Thoracic aorta (tissue), 2 donors: ENCODE measurements at regions not wholly inside any gene's neighbourhood (a gene's known extent, or its start where the extent isn't known, plus 50 kb on each side); places are given as distances from the start of the nearest gene placed in this dataset.

Source experiments
- ATAC-seq: fragments of 150-250 bp; one replicate; pipeline ENCODE4 v1.8.0; 2017; ENCODE audit warnings: low read depth; ENCODE audit not compliant: insufficient number of reproducible peaks, low FRiP score
- DNase-seq: peaks from one replicate; pipeline ENCODE4 v3.0.0-alpha.2; 2020; ENCODE audit warnings: low spot score
- H3K27ac ChIP-seq, 2 donors: fragments of 200-600 bp; sonication (generic); 1 replicate in 1 of 2; 2 replicates in 1 of 2; pipeline ENCODE4 v1.5.1; 2016; ENCODE audit warnings: mild to moderate bottlenecking in 2 of 2, moderate library complexity in 2 of 2
- H3K27me3 ChIP-seq: fragments of 200-600 bp; sonication (generic); replicated peaks from 2 replicates; pipeline ENCODE4 v1.6.0; 2016; ENCODE audit warnings: mild to moderate bottlenecking; ENCODE audit not compliant: insufficient read depth
- H3K36me3 ChIP-seq: fragments of 200-600 bp; sonication (generic); one replicate; pipeline ENCODE4 v1.5.1; 2016
- H3K4me1 ChIP-seq, 2 donors: fragments of 200-600 bp; sonication (generic); 1 replicate in 1 of 2; 2 replicates in 1 of 2; pipeline versions ENCODE4 v1.5.1 to v1.6.0; 2016; ENCODE audit warnings: low read depth in 2 of 2, mild to moderate bottlenecking in 1 of 2; ENCODE audit not compliant: control insufficient read depth in 1 of 2
- H3K4me3 ChIP-seq: fragments of 200-600 bp; sonication (generic); 2 replicates; pipeline ENCODE4 v1.5.1; 2016; ENCODE audit warnings: mild to moderate bottlenecking
- H3K9me3 ChIP-seq: fragments of 200-600 bp; sonication (generic); 2 replicates; pipeline ENCODE4 v1.5.1; 2016
- TF ChIP-seq, protein P1 (sequence below): fragments of 200-600 bp; sonication (generic); IDR thresholded peaks from one replicate; pipeline ENCODE4 v1.5.1; 2019; ENCODE audit warnings: antibody characterized with exemption

- Histone ChIP-seq H3K27ac (no peak overlapping the region), H3K27me3 (no peaks in the 10 kb centered on the region), H3K9me3 (no peaks in the 10 kb centered on the region), H3K4me3 (no peak overlapping the region), H3K4me1 (peaks cover 0 to 7% of the 10 kb centered on the region in 2 donors), H3K36me3 (no peaks in the 10 kb centered on the region)
- TF ChIP-seq, protein P1, sequence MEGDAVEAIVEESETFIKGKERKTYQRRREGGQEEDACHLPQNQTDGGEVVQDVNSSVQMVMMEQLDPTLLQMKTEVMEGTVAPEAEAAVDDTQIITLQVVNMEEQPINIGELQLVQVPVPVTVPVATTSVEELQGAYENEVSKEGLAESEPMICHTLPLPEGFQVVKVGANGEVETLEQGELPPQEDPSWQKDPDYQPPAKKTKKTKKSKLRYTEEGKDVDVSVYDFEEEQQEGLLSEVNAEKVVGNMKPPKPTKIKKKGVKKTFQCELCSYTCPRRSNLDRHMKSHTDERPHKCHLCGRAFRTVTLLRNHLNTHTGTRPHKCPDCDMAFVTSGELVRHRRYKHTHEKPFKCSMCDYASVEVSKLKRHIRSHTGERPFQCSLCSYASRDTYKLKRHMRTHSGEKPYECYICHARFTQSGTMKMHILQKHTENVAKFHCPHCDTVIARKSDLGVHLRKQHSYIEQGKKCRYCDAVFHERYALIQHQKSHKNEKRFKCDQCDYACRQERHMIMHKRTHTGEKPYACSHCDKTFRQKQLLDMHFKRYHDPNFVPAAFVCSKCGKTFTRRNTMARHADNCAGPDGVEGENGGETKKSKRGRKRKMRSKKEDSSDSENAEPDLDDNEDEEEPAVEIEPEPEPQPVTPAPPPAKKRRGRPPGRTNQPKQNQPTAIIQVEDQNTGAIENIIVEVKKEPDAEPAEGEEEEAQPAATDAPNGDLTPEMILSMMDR: no peak
- ATAC-seq: no peak
- DNase-seq: no peak
Measured at GRCh38 chr3:72536206-72536877, 311.9 kb downstream of the SHQ1 start.

GRCh38 chr3:72535772-72536171 lies 312.5 kb downstream of the SHQ1 start:
- peaks cover 0 to 7% of the 10 kb centered on the region in 2 donors for H3K4me1 ChIP-seq
- no peak overlapping the region for H3K27ac ChIP-seq
- TF ChIP-seq, protein P1: no peak
- ATAC-seq (no peak), DNase-seq (no peak)
- no peaks in the 10 kb centered on the region for H3K36me3 ChIP-seq
- H3K4me3 ChIP-seq: no peak overlapping the region
- H3K27me3 ChIP-seq: no peaks in the 10 kb centered on the region
- no peaks in the 10 kb centered on the region for H3K9me3 ChIP-seq

DNA sequence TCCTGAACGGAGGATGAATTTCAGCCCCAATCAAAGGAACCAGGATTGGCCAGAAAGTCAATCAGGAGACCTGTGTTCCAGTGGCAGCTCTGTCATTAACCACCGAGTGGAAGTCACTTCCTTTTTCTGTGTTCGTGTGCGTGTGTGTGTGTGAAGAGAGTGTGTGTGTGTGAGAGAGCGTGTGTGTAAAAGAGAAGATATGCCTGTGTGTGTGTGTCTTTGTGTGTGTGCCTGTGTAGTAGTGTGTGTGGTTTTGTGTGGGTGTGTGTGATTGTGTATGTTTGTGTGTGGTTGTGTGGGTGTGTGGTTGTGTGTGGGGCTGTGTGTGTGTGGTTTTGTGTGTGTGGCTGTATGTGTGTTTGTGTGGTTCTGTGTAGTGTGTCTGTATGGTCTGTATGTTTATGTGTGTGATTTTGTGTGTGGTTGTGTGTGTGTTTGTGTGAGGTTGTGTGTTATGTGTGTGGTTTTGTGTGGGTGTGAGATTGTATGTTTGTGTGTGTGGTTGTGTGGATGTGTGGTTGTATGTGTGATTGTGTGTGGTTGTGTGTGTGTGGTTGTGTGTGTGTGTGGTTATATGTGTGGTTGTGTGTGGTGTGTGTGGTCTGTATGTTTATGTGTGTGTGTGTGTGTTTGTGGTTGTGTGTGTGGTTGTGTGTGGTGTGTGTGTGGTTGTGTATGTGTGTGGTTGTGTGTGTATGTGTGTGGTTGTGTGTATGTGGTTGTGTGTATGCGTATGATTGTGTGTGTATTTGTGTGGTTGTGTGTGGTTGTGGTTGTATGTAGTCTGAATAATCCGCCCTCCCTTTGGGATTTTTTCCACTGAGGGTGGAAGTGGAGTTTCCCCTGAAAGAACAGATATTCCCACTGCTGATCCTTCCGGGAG lies 314.4 kb downstream of the SHQ1 start:
- H3K4me3 ChIP-seq: no peak overlapping the region
- H3K36me3 ChIP-seq: no peaks in the 10 kb centered on the region
- no peak for ATAC-seq
- H3K27ac ChIP-seq: no peak overlapping the region
- H3K27me3 ChIP-seq: no peaks in the 10 kb centered on the region
- no peaks in the 10 kb centered on the region for H3K9me3 ChIP-seq
- TF ChIP-seq, protein P1: no peak
- DNase-seq: no peak
- peaks cover 0 to 7% of the 10 kb centered on the region in 2 donors for H3K4me1 ChIP-seq

DNA sequence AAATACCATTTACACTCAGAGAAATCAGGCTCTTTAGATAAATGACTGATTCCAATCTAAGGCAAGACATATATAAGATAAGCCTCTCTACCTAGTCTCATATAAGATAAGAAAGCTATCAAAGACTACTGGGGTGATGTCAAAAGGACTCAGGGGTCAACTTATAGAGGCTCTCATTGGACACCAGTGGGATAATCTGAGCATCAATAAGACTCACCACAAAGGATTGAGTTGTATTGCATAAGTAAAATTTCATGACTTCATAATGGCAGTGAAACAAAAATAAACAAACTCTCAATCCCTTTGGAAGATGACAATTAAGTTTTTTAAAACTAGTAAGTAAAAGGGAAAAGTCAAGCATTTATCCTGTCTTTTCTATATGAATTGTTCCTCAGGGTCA lies 317.8 kb downstream of the SHQ1 start:
- Histone ChIP-seq H3K27me3 (no peaks in the 10 kb centered on the region), H3K4me1 (no peaks in the 10 kb centered on the region), H3K4me3 (no peak overlapping the region), H3K36me3 (no peaks in the 10 kb centered on the region), H3K9me3 (no peaks in the 10 kb centered on the region), H3K27ac (no peak overlapping the region)
- ATAC-seq: no peak
- DNase-seq: no peak
- TF ChIP-seq, protein P1: no peak

DNA sequence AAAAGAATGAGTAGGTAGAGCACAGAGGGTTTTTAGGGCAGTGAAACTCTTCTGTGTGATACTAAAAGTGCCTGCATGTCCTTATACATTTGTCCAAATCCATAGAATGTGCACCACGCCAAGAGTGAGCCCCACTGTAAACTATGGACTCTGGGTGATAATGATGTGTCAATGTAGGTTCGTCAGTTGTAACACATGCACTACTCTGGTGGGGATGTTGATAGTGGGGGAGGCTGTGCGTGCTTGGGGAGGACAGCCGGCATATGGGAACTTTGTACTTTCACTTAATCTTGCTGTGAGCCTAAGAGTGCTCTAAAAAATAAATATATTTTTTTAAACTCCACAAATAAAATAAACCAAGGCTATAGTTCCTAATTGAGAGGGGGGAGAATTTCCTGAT lies 319.2 kb downstream of the SHQ1 start:
- ATAC-seq: no peak
- Histone ChIP-seq H3K27me3 (no peaks in the 10 kb centered on the region), H3K27ac (no peak overlapping the region), H3K36me3 (no peaks in the 10 kb centered on the region), H3K4me1 (no peaks in the 10 kb centered on the region), H3K9me3 (no peaks in the 10 kb centered on the region), H3K4me3 (no peak overlapping the region)
- DNase-seq: no peak
- TF ChIP-seq, protein P1: no peak
